Epithelial cell of prostate (primary cell): ENCODE measurements at regions not wholly inside any gene's neighbourhood (a gene's known extent, or its start where the extent isn't known, plus 50 kb on each side); places are given as distances from the start of the nearest gene placed in this dataset.
"Not testable (repeated sequence)": the region's sequence is repeated elsewhere in the genome, so short reads cannot be mapped to it uniquely, and the experiment has no call there.

Experiments
- DNase-seq: peaks from one replicate; pipeline ENCODE4 v3.0.0-alpha.2; 2011; ENCODE audit warnings: low read depth, low spot score
- H3K27ac ChIP-seq: fragments of 450-650 bp; 2 replicates; pipeline ENCODE4 v1.5.1; 2017; ENCODE audit warnings: mild to moderate bottlenecking

- not testable (repeated sequence) for H3K27ac ChIP-seq
Observed at GRCh38 chr11:14573539-14574057, 53.4 kb upstream of the PSMA1 start.

DNA sequence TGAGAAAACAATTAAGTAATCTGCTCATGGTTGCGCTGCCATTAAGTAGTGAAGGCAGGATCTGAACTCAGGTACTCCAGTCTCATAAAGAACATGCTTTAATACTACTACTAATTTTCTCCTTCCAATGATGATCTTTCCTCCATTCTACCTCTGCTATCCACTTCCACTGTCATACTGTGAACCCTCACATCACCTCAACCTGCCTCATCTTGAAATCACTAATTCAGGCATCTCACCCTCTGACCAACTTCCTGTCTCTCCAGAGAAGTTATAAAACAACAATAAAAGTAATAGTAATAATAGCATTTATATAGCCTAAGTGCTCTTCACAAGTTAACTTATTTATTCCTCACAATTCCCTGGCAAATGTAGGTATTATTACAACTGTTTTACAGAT, 57.1 kb upstream of the PSMA1 start:
- DNase-seq: no peak
- H3K27ac ChIP-seq: no peak overlapping the region

More at GRCh38 chr11:14573539-14574057, 53.4 kb upstream of the PSMA1 start:
- not testable (repeated sequence) for DNase-seq

GRCh38 chr11:14577835-14578529, 57.8 kb upstream of the PSMA1 start:
- no peak for DNase-seq

DNA sequence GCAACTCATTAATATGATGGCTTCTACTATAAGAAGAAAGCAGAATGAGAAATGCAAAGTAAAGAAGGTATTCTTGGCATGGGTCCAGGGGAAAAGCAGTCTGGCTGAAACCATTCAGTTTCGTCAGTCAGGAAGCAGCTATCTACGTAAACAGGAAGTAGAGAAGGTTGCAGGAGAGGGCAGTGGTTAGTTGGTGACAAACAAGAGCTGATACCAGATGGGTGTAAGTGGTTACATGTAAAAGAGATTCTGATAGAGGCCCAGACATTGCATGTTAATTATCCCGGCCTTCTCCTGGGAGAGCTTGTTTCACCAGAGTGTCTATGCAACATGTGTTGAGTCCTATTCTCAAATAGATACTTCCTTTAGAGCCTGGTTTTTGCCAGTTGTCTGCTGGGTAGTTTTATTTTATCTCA, 58.4 kb upstream of the PSMA1 start:
- no peak overlapping the region for H3K27ac ChIP-seq
- DNase-seq: peak; percentile 20

More at GRCh38 chr11:14577835-14578529, 57.8 kb upstream of the PSMA1 start:
- no peak overlapping the region for H3K27ac ChIP-seq

DNA sequence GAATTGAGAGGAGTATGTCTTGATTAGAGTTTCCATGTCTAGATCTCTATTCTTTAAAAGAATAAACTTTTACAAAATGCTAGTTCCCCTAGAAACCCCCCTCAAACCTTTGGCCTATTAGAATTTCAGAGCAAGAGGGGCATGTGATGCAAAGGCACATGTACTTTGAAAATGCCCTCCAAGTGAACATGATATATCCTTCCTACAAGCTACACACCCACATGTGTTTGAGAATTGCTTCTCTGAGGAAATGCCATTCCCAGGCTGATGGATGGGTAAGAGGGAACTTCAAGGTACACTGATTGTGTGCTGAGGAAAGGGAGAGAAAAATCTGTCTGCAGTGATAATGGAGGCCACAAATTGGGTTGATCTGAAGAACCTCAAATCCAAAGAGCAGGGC, 59.5 kb upstream of the PSMA1 start:
- DNase-seq: no peak
- H3K27ac ChIP-seq: no peak overlapping the region

DNA sequence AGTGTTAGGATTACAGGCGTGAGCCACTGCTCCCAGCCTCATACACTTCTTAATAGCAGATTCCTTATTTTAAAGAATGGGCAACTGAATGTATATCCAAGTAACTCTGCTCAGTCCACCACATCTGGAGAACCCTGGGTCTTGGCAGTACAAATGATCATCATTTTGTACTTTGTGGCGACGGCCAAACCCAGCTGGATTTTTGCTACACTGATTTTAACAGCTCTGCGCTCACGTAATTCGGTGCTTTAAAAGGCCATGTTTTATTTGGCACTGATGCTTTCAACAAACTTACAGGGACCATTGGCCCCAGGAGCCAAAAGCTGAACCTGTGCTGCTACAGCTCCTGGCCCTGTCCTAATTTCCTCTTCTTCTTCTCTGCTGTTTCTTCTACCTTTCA, 60.8 kb upstream of the PDE3B start:
- DNase-seq: no peak
- no peak overlapping the region for H3K27ac ChIP-seq

GRCh38 chr11:14583252-14584034, 60.2 kb upstream of the PDE3B start:
- DNase-seq: no peak
- H3K27ac ChIP-seq: no peak overlapping the region

DNA sequence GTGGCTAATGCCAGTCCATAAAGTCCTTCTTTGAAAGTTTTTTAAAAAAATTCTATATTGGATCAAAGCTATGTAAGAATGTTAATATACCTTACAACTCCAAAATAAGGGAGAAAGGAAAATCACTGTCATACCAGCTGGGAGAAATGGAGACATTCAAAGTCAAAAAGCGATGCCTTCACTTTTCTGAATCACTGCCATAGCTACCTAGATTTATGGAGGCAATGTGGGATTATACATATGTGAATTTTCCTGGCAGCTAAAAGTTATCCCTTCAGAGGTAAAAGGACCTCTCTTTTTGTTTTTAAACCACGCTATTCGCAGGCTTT, 59.6 kb upstream of the PDE3B start:
- DNase-seq: no peak
- H3K27ac ChIP-seq: no peak overlapping the region

- no peak overlapping the region for H3K27ac ChIP-seq
Observed at GRCh38 chr11:14584595-14584994, 59.0 kb upstream of the PDE3B start.

DNA sequence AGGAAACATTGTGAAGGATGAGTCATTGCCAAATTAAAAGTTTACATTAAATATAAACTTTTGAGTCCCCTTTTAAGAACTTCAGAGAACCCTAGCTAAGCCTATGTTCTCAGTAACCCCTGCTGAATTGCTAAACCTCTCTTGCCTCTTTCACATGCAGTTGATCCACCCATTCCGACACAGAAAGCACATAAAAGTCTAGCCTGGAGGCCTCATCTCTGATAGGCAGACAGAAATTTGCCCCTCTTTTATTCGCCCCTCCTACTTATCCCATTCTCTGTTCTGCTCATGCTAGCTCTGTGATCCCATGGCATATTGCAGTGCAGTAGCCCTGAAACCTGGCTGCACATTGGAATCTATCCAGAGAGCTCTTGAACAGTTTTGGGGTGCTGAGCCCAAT, 58.2 kb upstream of the PDE3B start:
- no peak overlapping the region for H3K27ac ChIP-seq
- DNase-seq: no peak

More at GRCh38 chr11:14584595-14584994, 59.0 kb upstream of the PDE3B start:
- no peak for DNase-seq

DNA sequence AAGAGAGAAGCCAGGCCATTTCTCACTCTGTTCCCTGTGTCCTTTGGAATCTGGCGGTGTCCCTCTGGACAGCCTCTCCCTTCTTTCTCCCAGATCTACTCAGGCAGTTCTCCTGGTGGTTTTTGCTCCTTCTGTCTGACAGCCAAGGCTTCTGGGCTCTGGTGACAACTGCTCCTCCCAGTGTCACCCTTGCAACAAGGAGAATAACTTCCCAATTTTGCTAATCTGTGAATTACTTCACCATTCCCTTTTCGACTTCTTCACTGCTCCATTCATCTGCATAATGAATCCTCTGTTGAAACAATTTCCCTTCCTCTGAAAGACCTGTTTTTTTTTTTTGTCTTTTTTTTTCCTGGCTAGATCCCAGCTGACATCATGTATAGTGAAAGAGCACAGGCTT, 56.3 kb upstream of the PDE3B start:
- DNase-seq: no peak
- H3K27ac ChIP-seq: no peak overlapping the region

DNA sequence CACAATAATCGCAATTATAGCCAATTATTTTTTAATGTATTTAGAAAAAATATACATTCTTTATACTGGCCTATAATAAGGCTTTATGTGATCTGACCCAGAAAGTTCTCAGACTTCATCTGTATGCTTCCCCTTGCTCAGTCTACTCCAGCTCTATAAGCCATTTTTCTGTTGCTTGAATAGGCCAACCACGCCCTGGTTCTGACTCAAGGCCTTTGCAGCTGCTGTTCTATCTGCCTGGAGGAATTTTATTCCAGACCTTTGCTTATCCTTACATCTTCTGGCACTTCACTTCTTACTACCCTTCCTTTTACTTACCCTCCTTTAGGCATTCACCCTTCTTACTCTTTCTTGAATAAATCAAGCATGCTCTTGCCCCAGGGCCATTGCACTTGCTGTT, 54.9 kb upstream of the PDE3B start:
- no peak overlapping the region for H3K27ac ChIP-seq
- no peak for DNase-seq

DNA sequence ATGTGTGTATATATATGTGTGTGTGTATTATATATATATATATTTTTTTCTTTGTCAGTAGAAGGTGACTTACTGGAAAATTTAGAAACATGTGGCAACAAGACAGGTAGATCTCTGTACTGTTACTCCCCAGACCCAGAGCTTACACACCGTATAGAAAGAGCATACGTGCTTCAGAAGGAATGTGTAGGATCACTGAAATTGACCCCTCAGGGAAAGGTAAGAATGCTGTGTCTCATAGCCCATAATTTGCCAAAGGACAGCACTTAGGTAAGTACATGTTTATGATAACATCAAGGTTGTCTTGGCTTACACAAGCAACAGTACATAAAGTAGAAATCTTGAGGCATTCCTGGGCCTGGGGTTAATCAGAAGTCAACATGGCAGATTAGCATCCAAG, 54.2 kb upstream of the PDE3B start:
- no peak for DNase-seq

DNA sequence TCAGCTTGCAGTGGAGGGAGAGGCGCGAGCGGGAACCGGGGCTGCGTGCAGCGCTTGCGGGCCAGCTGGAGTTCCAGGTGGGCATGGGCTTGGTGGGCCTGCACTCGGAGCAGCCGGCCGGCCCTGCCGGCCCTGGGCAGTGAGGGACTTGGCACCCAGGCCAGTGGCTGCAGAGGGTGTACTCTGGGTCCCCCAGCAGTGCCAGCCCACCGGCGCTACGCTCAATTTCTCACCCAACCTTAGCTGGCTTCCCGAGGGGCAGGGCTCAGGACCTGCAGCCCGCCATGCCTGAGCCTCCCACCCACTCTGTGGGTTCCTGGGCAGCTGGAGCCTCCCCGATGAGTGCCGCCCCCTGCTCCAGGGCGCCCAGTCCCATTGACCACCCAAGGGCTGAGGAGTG, 52.6 kb upstream of the PDE3B start:
- not testable (repeated sequence) for H3K27ac ChIP-seq, DNase-seq

More for the DNA sequence above, 54.2 kb upstream of the PDE3B start:
- no peak overlapping the region for H3K27ac ChIP-seq

GRCh38 chr11:14593671-14594070, 49.9 kb upstream of the PDE3B start:
- H3K27ac ChIP-seq: no peak overlapping the region
- DNase-seq: no peak
